HG02885 (cell line): ENCODE measurements at regions not wholly inside any gene's neighbourhood (a gene's known extent, or its start where the extent isn't known, plus 50 kb on each side); places are given as distances from the start of the nearest gene placed in this dataset.

Experiments
- ATAC-seq: cut with Tn5 transposase; IDR thresholded peaks from one replicate; pipeline ENCODE4 v1.9.1; 2021; ENCODE audit warnings: mild to moderate bottlenecking; ENCODE audit not compliant: unreplicated experiment, poor library complexity

DNA sequence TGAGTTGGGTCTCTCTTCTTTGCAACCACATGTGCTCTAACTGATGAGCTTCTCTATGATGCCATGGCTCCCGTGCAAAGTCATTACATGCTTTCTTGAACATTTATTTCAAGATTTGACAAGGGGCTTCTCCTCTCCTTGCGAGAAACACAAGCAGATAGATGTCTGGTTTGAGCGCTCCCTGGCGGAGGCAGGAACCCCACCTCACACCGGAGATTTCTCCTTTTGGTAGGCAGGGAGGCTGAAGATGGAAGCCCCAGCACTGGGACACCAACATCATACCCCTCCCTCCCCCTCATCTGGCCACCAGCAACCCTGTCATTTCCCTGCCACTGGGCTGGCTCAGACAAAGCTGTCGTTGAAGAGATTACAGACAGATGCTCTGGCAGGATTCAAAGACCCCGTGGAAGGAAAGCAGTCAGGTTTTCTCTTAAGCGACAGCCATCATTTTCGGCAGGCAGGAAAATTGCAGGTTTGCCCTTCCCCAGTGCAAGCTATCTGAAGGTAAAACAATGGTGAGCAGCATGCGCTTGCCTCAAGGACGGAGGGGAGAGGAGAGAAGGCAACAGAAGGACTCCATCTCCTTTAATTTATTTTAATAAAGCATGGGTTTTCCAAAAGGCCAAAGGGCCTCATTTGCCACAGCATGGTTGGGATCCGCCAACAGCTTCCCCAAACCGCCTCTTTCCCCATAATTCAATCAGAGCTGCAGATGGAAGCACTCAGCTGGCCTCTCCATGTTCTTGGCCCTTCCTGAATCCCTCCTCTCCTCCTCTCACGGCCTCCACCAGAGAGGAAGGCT lies 344.1 kb upstream of the TSHZ3 start:
- ATAC-seq = no peak

- ATAC-seq = no peak
Measured at GRCh38 chr19:31693933-31694269, 344.7 kb upstream of the TSHZ3 start.

GRCh38 chr19:31694761-31695160 lies 345.5 kb upstream of the TSHZ3 start:
- no peak for ATAC-seq

DNA sequence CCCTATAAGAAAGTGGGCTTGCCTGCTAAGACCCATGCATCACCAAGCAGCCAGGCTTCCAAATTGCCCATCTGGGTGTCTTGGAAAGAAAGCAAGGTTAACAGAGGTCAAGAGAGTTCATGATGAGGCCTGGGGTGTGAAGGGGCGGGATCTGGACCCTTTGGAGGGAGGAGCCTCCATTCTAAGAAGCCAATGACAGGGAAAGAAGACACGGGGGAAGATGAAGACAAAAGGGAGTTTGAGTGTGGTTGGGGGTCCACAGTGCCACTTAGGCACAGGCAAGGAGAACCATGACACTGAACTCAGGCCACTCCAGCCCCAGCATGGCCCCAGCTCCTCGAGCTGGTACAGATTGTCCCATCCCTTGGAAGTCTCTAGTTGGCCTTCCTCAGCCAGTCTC lies 350.2 kb upstream of the TSHZ3 start:
- no peak for ATAC-seq

- ATAC-seq = no peak
Measured at GRCh38 chr19:31701146-31701545, 351.9 kb upstream of the TSHZ3 start.

DNA sequence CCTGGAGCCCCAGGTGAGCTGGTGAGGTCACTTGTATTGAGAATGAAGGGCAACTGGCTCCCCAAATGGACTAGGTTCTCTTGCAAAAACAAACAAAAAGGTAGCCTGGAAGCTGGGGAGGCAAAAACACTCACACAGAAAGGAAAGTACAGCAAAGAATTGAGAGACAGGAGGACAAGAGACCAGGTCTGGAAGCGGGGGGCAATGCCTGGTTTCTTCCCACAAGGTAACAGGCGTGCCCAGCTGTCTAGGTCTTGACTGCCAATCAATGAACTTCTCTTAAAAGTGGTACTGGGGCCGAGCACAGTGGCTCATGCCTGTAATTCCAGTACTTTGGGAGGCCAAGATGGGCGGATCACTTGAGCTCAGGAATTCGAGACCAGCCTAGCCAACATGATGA lies 356.4 kb upstream of the TSHZ3 start:
- ATAC-seq = no peak

DNA sequence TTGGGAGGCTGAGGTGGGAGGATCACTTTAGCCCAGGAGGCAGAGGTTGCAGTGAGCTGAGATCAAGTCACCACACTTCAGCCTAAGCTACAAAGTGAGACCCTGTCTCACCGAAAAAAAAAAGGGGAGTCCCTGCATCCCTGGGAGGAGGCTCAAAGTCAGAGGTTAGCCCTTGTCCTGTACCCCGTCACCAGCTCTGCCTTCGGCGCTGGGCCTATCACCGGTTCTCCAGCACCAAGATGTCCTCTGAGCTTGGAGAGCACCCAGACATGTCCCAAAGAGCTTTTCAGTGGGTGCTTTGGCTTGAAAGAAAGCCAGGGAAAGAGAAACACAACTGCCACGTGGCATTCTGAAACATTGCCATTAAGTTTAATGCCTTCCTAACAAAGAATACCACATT lies 356.9 kb upstream of the TSHZ3 start:
- ATAC-seq = no peak

- ATAC-seq = no peak
Measured at GRCh38 chr19:31706691-31707620, 357.7 kb upstream of the TSHZ3 start.

- ATAC-seq = no peak
Measured at GRCh38 chr19:31708520-31708919, 359.3 kb upstream of the TSHZ3 start.

GRCh38 chr19:31709476-31709875 lies 360.2 kb upstream of the TSHZ3 start:
- no peak for ATAC-seq

- ATAC-seq = no peak
Measured at GRCh38 chr19:31715249-31715945, 366.2 kb upstream of the TSHZ3 start.

- ATAC-seq = no peak
Measured at GRCh38 chr19:31716826-31717225, 367.6 kb upstream of the TSHZ3 start.

GRCh38 chr19:31717269-31717923 lies 368.2 kb upstream of the TSHZ3 start:
- ATAC-seq = no peak

DNA sequence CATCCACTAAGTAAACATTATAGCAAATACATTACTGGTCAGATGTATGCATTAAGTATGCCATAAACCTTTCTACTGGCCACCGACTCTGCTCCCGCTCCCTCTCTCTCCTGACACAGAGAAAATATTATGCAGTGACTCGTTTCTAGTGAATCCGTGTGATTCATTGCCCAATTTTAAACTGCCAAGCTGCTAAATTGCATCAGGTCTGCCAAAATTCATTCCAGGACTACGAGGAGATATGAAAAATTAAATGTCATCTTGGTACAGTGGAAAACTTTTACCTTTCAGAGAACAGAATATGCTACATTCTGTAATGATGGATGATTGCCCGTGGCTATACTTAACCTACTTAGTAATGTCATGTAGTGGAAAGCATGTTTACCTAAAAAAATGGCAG lies 368.8 kb upstream of the TSHZ3 start:
- no peak for ATAC-seq

- ATAC-seq = no peak
Measured at GRCh38 chr19:31718898-31719297, 369.7 kb upstream of the TSHZ3 start.

DNA sequence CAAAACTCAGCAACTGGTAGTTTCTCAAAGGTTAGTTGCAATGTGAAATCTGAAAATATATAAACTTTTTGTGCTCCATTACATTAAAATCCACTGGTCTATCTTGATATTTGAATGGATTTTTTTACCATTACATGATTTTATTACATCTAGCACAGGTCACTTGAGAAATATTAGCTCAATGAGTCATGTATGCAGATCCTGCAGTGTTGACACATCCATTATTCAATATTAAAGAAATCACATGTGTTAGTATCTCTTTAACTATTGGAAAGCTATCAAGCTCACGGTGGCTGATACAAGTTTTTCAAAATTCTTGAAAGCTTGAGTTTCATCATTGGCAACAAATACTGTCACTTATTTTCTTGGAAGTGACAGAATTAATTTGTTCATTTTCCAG lies 373.9 kb upstream of the TSHZ3 start:
- ATAC-seq = no peak

GRCh38 chr19:31725051-31725450 lies 375.8 kb upstream of the TSHZ3 start:
- ATAC-seq = no peak

GRCh38 chr19:31727536-31727935 lies 378.3 kb upstream of the TSHZ3 start:
- ATAC-seq = no peak

GRCh38 chr19:31730270-31730669 lies 381.0 kb upstream of the TSHZ3 start:
- ATAC-seq = no peak

DNA sequence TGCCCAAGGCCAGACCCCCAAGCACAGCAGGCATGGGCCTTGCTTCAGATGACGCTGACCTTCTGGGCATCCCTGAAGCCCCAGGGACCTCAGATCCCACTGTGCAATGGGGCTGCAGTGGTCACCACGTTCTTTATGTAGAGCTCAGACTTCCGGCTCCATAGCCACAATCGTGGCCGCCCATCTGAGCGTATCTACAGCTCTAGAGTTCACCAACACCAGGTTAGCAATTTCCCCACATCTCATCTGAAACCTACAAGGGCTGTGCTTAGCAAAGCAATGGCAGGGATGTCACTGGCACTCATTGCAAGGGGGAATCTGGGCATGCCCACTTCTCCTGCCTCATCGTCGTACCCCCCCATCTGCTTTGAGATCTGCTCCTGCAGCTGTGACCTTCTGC lies 384.4 kb upstream of the TSHZ3 start:
- no peak for ATAC-seq
